Omental fat pad (tissue), 3 donors: ENCODE measurements at regions not wholly inside any gene's neighbourhood (a gene's known extent, or its start where the extent isn't known, plus 50 kb on each side); places are given as distances from the start of the nearest gene placed in this dataset.

ENCODE experiments used
- ATAC-seq: fragments of 150-250 bp; one replicate; pipeline ENCODE4 v1.9.1; 2016; ENCODE audit warnings: mild to moderate bottlenecking, moderate library complexity; ENCODE audit not compliant: low FRiP score
- DNase-seq: peaks from one replicate; pipeline ENCODE4 v3.0.0-alpha.2; 2019; ENCODE audit warnings: low spot score
- TF ChIP-seq, protein P1 (sequence below), 3 donors: fragments of 450-650 bp; IDR thresholded peaks; one replicate each; pipeline ENCODE4 v1.5.1; 2016 to 2017; ENCODE audit warnings: antibody characterized with exemption in 3 of 3, mild to moderate bottlenecking in 3 of 3, moderate library complexity in 2 of 3

DNA sequence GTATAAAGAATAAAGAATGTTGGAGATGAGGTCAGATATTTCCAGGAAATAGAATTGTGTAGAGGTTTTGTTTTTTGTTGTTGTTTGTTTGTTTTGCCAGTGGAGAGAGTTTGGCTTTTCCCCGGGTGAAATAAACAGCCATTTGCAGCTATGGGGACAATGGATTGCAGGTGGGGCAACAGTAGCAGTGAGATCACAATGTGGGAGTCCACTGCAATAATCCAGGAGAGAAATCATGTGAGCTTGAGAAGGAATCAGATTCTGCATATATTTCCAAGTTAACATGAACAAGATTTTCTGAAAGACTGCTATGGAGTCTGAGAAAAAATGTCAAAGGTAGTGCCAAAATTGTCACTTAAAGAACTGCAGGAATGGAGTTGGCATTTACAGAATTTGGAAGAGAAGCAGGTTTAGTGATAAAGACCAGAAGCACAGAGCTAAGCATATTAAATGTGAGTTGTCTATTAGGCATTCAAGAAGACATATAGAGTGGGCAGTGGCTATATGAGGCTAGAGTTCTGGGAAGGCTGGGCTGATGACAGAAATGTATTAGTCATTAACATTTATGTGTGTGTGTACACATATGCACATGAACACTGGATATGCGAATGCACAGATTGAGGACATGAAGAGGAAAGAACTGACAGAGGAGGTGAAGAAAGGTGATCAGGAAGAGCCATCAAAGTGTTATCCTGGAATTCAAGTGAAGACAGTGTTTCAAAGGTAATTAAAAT lies 729.6 kb upstream of the PTBP2 start:
- ATAC-seq: no peak
- TF ChIP-seq, protein P1, sequence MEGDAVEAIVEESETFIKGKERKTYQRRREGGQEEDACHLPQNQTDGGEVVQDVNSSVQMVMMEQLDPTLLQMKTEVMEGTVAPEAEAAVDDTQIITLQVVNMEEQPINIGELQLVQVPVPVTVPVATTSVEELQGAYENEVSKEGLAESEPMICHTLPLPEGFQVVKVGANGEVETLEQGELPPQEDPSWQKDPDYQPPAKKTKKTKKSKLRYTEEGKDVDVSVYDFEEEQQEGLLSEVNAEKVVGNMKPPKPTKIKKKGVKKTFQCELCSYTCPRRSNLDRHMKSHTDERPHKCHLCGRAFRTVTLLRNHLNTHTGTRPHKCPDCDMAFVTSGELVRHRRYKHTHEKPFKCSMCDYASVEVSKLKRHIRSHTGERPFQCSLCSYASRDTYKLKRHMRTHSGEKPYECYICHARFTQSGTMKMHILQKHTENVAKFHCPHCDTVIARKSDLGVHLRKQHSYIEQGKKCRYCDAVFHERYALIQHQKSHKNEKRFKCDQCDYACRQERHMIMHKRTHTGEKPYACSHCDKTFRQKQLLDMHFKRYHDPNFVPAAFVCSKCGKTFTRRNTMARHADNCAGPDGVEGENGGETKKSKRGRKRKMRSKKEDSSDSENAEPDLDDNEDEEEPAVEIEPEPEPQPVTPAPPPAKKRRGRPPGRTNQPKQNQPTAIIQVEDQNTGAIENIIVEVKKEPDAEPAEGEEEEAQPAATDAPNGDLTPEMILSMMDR (IDR thresholded peaks at IDR 0.05): no peak
- no peak for DNase-seq

DNA sequence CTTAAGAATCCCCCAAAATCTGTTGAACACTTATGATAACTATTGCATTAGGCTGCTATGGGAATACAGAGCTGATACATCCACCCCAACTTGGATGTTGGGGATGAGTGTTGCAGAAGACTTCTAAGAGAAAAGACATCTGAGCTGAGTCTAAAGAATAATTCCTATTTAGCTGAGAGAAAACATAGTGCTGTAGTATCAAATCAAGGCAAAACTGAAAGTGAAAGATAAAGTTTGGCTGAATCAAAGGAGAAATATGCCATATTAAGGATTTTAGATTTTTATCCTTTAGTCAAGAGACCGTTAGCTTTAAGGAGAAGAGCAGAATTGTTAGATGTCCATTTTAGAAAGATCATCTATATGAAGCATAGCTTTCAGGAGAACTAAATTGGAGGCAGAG lies 726.9 kb upstream of the PTBP2 start:
- TF ChIP-seq, protein P1 (IDR thresholded peaks at IDR 0.05): no peak
- no peak for ATAC-seq
- DNase-seq: no peak

DNA sequence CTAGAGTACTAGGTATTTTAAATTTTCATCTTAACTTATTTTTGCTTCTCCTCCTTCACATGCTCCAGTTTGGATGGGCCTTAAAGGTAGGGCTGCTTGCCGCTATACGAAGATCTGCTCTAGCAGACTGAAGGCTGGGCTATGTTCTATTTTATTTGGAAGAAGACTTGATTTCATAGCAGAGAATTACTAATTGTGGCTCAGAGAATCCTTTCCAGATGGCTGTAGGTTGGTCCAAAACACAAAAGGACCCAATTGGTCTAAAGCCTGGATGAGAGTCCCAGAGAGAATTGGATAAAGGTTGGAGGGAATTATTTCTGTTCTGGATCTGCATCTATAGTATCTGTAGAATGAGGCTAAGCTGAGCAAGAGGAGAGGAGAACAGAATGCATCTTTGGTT lies 719.4 kb upstream of the PTBP2 start:
- TF ChIP-seq, protein P1 (IDR thresholded peaks at IDR 0.05): no peak
- ATAC-seq (no peak), DNase-seq (no peak)

DNA sequence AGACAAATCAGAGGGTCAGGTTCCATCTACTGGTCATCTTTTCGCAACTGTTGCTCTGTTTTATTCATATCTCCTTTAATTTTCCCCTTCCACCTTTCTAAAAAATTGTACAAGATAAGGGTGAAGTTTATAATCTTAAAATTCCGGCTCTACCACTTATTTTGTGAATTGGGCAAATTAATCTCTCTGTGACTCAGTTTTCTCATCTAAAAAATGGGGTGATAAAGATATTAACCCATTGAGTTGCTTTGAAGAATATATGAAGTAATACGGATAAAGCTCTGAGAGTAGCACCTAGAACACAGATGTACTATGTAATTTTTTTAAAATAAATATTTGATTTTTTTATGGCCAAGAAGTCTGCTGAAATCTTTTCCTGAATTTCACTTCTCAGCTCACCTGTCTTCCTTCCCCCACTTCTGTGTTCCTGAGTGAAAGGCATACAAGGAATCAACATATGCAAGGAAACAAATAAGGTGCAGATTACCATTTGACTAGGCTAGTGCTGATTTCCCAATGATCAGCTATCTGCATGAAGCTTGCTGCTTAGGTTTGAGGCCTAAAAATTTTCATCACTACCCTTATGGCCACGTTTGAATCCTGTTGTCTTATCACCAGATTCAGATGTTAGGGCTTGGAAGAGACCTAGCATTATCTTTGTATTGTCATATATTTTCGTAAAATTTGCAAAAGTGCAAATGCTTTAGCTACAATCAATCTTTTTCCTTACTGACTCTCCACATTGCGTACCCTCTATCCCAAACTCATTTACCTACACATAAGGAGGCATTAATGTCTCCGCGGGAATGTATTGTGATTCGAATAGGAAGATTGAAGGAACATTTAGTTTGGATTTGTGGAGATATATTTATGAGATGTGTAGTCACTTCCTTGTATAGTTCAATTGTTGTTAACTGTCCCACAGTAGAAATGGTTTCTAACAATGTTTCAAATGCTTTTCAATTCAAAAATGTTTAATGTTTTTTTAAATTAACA lies 718.3 kb upstream of the PTBP2 start:
- DNase-seq (no peak), ATAC-seq (no peak)
- TF ChIP-seq, protein P1 (IDR thresholded peaks at IDR 0.05): no peak

DNA sequence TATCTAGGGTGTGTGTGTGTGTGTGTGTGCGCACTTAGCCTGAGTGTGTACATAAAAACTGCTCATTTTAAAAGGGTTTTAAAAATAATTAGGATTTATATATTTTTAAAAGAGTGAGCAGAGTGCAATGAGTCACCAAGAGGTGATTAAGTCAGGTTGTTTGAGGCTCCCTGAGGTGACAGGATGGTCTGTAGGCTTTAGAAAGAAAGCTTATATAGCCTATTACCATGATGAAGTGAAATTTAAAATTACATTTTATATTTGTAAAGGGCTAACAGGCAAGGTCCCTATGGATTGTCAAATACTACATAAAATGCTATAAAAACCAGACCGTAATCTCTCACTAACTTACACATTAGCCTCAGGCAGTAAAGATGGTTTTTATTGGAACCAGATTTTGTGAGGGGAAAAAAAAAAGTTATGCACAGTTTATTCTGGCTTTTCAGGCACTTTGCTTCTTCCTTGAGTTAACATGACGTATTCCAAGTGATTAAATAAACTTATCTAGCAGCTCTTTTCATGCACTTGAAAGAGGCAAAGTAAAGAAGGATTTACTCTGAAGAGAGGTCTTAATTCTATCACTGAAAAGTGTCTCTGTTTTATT lies 711.7 kb upstream of the PTBP2 start:
- ATAC-seq (no peak), DNase-seq (no peak)
- TF ChIP-seq, protein P1 (IDR thresholded peaks at IDR 0.05): no peak

DNA sequence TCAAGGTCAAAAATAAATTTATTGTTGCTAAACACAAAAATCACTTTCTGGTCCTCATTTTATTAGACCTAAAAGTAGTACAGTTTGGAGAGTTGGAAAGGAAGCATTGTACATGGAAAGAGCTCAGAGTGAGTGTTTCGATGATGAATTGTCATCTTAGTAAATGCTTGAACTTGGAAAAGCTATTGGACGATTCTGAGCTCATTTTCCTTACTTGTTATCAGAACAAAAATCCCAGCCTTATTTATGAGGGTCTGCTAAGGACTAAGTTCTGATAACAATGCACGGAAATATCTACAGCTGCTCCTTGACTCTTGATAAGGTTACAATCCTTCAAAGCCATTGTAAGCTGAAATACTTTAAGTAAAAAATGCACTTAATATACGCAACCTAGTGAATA lies 710.0 kb upstream of the PTBP2 start:
- DNase-seq (no peak), ATAC-seq (no peak)
- TF ChIP-seq, protein P1 (IDR thresholded peaks at IDR 0.05): no peak
